ENCODE measurements at regions not wholly inside any gene's neighbourhood (a gene's known extent, or its start where the extent isn't known, plus 50 kb on each side); places are given as distances from the start of the nearest gene placed in this dataset.

- no peak overlapping the region for H3K4me3 ChIP-seq
- ChIA-PET CTCF (no interaction called here), POLR2A (no interaction called here)
- TF ChIP-seq TP53 (CRISPR knock-in tag; IDR thresholded peaks at IDR 0.05), result no peak
- TF ChIP-seq EHF (CRISPR knock-in tag; IDR thresholded peaks at IDR 0.05), result no peak
- TF ChIP-seq FOSB (CRISPR knock-in tag; IDR thresholded peaks at IDR 0.05), result no peak
- TF ChIP-seq HDAC2 (IDR thresholded peaks at IDR 0.05), result no peak
- no peak for TF ChIP-seq EP300 (IDR thresholded peaks at IDR 0.05)
- no peak for TF ChIP-seq USF2 (IDR thresholded peaks at IDR 0.05)
- no peak for TF ChIP-seq CBX8 (IDR thresholded peaks at IDR 0.05)
- TF ChIP-seq RAD21 (conservative IDR thresholded peaks at IDR 0.05 in 1 of 2, IDR thresholded peaks at IDR 0.05 in 1 of 2), result no peak
- no peak for TF ChIP-seq FOSL2 (IDR thresholded peaks at IDR 0.05)
- TF ChIP-seq FOSL2 (CRISPR knock-in tag; IDR thresholded peaks at IDR 0.05), result no peak
- H3K4me1 ChIP-seq, result no peaks in the 10 kb centered on the region
- no peak overlapping the region for H3K4me2 ChIP-seq
- DNase-seq (ENCODE audit: low read depth in 1 of 2, low spot score in 1 of 2) (no peak), FAIRE-seq (no peak), ATAC-seq (no peak)
- no peaks in the 10 kb centered on the region for H3K9me3 ChIP-seq
- no peak overlapping the region for H3K27ac ChIP-seq
Measured at GRCh38 chr2:156383798-156384197, 51.3 kb upstream of the NR4A2 start.

- ATAC-seq, result no peak
- 72% methylated on average over 3 of the region's 3 CpGs for WGBS (ENCODE audit: missing lambda C conversion rate)
- POLR2A ChIA-PET, result no interaction called here
Measured at GRCh38 chr2:156385242-156385641, 50.9 kb upstream of the GPD2 start.

More at GRCh38 chr2:156385242-156385641, 50.9 kb upstream of the GPD2 start:
- Histone ChIP-seq H3K9me3 (no peaks in the 10 kb centered on the region), H3K4me2 (no peak overlapping the region), H3K4me3 (no peak overlapping the region), H3K4me1 (no peaks in the 10 kb centered on the region), H3K27ac (no peak overlapping the region)
- FAIRE-seq, result no peak
- TF ChIP-seq HOXB13 (CRISPR knock-in tag; IDR thresholded peaks at IDR 0.05; ENCODE audit: low read depth), result no peak
- no peak for TF ChIP-seq JUNB (IDR thresholded peaks at IDR 0.05)
- TF ChIP-seq USF2 (IDR thresholded peaks at IDR 0.05), result no peak
- no peak for TF ChIP-seq ELK1 (IDR thresholded peaks at IDR 0.05; ENCODE audit: low read depth, low read length)
- CTCF ChIA-PET, result interaction anchor here (0.6 kb wide), 1 partner anchor 676 kb away, joined by 3 read pairs; no protein-coding TSS in a partner anchor
- no peak for DNase-seq (ENCODE audit: low read depth in 1 of 2, low spot score in 1 of 2)
